Spleen (tissue), 11 donors: ENCODE measurements at regions not wholly inside any gene's neighbourhood (a gene's known extent, or its start where the extent isn't known, plus 50 kb on each side); places are given as distances from the start of the nearest gene placed in this dataset.

ENCODE experiments used
- DNase-seq: peaks from one replicate; pipeline ENCODE4 v3.0.0-alpha.2; 2020
- H3K27ac ChIP-seq, 8 donors: fragments of 200-600 bp; sonication (generic) in 7 of 8; 1 replicate in 4 of 8; 2 replicates in 4 of 8; pipeline versions ENCODE4 v1.5.0 to v1.8.0; 2016 to 2021; ENCODE audit warnings: inconsistent platforms in 4 of 8, mild to moderate bottlenecking in 4 of 8, moderate library complexity in 1 of 8
- H3K27me3 ChIP-seq, 7 donors: fragments of 200-600 bp; sonication (generic) in 6 of 7; replicated peaks in 1 of 7; 1 replicate in 4 of 7; 2 replicates in 3 of 7; pipeline versions ENCODE4 v1.5.0 to v1.8.0; 2016 to 2021; ENCODE audit warnings: inconsistent platforms in 3 of 7, mild to moderate bottlenecking in 1 of 7
- H3K36me3 ChIP-seq, 6 donors: fragments of 200-600 bp; sonication (generic) in 5 of 6; 1 replicate in 4 of 6; 2 replicates in 2 of 6; pipeline versions ENCODE4 v1.5.0 to v1.8.0; 2016 to 2021; ENCODE audit warnings: inconsistent platforms in 2 of 6
- H3K4me1 ChIP-seq, 6 donors: fragments of 200-600 bp; sonication (generic) in 5 of 6; 1 replicate in 3 of 6; 2 replicates in 3 of 6; pipeline versions ENCODE4 v1.5.0 to v1.8.0; 2016 to 2021; ENCODE audit warnings: inconsistent platforms in 3 of 6
- H3K4me3 ChIP-seq, 8 donors: fragments of 200-600 bp; sonication (generic) in 7 of 8; 1 replicate in 4 of 8; 2 replicates in 4 of 8; pipeline versions ENCODE4 v1.5.0 to v1.8.0; 2016 to 2021; ENCODE audit warnings: inconsistent platforms in 4 of 8, mild to moderate bottlenecking in 4 of 8, moderate library complexity in 2 of 8
- H3K9me3 ChIP-seq, 8 donors: fragments of 200-600 bp; sonication (generic) in 7 of 8; 1 replicate in 4 of 8; 2 replicates in 4 of 8; pipeline versions ENCODE4 v1.5.0 to v1.8.0; 2016 to 2021; ENCODE audit warnings: inconsistent platforms in 4 of 8
- CTCF ChIP-seq, 11 experiments: fragments of 200-600 bp in 7 of 11; fragments of 450-650 bp in 4 of 11; sonication (generic) in 4 of 11; IDR thresholded peaks in 8 of 11; conservative IDR thresholded peaks in 3 of 11; 1 replicate in 7 of 11; 2 replicates in 4 of 11; pipeline versions ENCODE4 v1.4.0 to v1.8.0; 2016 to 2021; ENCODE audit warnings: antibody characterized with exemption in 11 of 11, inconsistent platforms in 4 of 11, mild to moderate bottlenecking in 1 of 11
- POLR2A ChIP-seq, 3 donors: fragments of 450-650 bp; IDR thresholded peaks; one replicate each; pipeline ENCODE4 v1.5.1; 2017; ENCODE audit warnings: antibody characterized with exemption in 3 of 3, mild to moderate bottlenecking in 1 of 3
- POLR2AphosphoS5 ChIP-seq, 3 donors: sonication (generic); formaldehyde crosslinking; IDR thresholded peaks; one replicate each; pipeline ENCODE4 v1.5.1; 2017; ENCODE audit warnings: antibody characterized with exemption in 3 of 3
- WGBS, 5 donors: extraction: QIAGEN DNeasy Blood & Tissue Kit in 3 of 5; methylation state at CpG; one replicate each; pipeline versions ENCODE4 v1.1.5 to v1.1.7; 2013 to 2018; 5-methylcytosine and 5-hydroxymethylcytosine counted together
- intact Hi-C: fragments of 100-400 bp; cut with DNase I; formaldehyde crosslinking; loops from one replicate; pipeline ENCODE4 v1.15.0; 2023; ENCODE audit warnings: low total_unique reads
- donor health status: healthy with polysubstance abuse.
- donor health status: DM: no; HTN: no; CAD: no; lungs with moderate emphysema.
- donor health status: DM: no; HTN: no; CAD: no.
- donor health status: Bipolar disorder and iron deficiency.
- donor health status: healthy.
- donor health status: DM: no; HTN: no; CAD: no.
- donor health status: DM: yes; HTN: yes; CAD: no.

- intact Hi-C loops = loop anchor here (10.0 kb wide), 1 partner anchor 262 kb away; the partner anchor contains the start of gene CXCR4
- DNase-seq = peak; percentile 75
- H3K4me3 ChIP-seq = no peak overlapping the region
These were observed 258.9 kb upstream of the CXCR4 start for GRCh38 chr2:136376798-136377211.

GRCh38 chr2:136376211-136376610 lies 258.3 kb upstream of the CXCR4 start:
- WGBS, 5 donors = 78 to 89% (median 84%) methylated on average over 6 of the region's 6 CpGs
- H3K36me3 ChIP-seq = no peaks in the 10 kb centered on the region
- H3K9me3 ChIP-seq = no peaks in the 10 kb centered on the region
- intact Hi-C loops = loop anchor here (10.0 kb wide), 1 partner anchor 261 kb away; the partner anchor contains the start of gene CXCR4
- TF ChIP-seq CTCF (IDR thresholded peaks at IDR 0.05 in 8 of 11, conservative IDR thresholded peaks at IDR 0.05 in 3 of 11) (no peak), POLR2A (IDR thresholded peaks at IDR 0.05) (no peak), POLR2AphosphoS5 (IDR thresholded peaks at IDR 0.05) (peak in 2 of 3 donors; percentile 51 to 52)
- H3K4me3 ChIP-seq = no peak overlapping the region
- H3K27me3 ChIP-seq = no peaks in the 10 kb centered on the region
- H3K27ac ChIP-seq = peak overlapping the region in 7 of 8 donors; percentile 5 to 74 (median 49)
- DNase-seq = peak; percentile 78
- H3K4me1 ChIP-seq = peaks cover 21 to 48% (median 34%) of the 10 kb centered on the region in 6 donors

More at GRCh38 chr2:136376798-136377211, 258.9 kb upstream of the CXCR4 start:
- H3K4me1 ChIP-seq = peaks cover 21 to 54% (median 39%) of the 10 kb centered on the region in 6 donors
- H3K36me3 ChIP-seq = no peaks in the 10 kb centered on the region
- peak overlapping the region in 6 of 8 donors; percentile 36 to 74 (median 54) for H3K27ac ChIP-seq
- peak in 2 of 3 donors; percentile 33 to 46 for TF ChIP-seq POLR2AphosphoS5 (IDR thresholded peaks at IDR 0.05)
- TF ChIP-seq CTCF (IDR thresholded peaks at IDR 0.05 in 8 of 11, conservative IDR thresholded peaks at IDR 0.05 in 3 of 11) = no peak
- TF ChIP-seq POLR2A (IDR thresholded peaks at IDR 0.05) = no peak
- H3K27me3 ChIP-seq = no peaks in the 10 kb centered on the region
- 34 to 60% (median 36%) methylated on average over 6 of the region's 6 CpGs for WGBS, 5 donors
- no peaks in the 10 kb centered on the region for H3K9me3 ChIP-seq

GRCh38 chr2:136375017-136375901 lies 257.3 kb upstream of the CXCR4 start:
- H3K4me3 ChIP-seq = no peak overlapping the region
- H3K36me3 ChIP-seq = no peaks in the 10 kb centered on the region
- WGBS, 5 donors = 74 to 87% (median 84%) methylated on average over 5 of the region's 5 CpGs
- intact Hi-C loops = loop anchor here (10.0 kb wide), 1 partner anchor 260 kb away; the partner anchor contains the start of gene CXCR4
- peaks cover 21 to 45% (median 34%) of the 10 kb centered on the region in 6 donors for H3K4me1 ChIP-seq
- H3K9me3 ChIP-seq = no peaks in the 10 kb centered on the region
- TF ChIP-seq POLR2AphosphoS5 (IDR thresholded peaks at IDR 0.05) = no peak
- TF ChIP-seq POLR2A (IDR thresholded peaks at IDR 0.05) = no peak
- TF ChIP-seq CTCF (IDR thresholded peaks at IDR 0.05 in 8 of 11, conservative IDR thresholded peaks at IDR 0.05 in 3 of 11) = no peak
- DNase-seq = no peak
- H3K27me3 ChIP-seq = no peaks in the 10 kb centered on the region
- peak overlapping the region in 3 of 8 donors; percentile 58 to 74 (median 69) for H3K27ac ChIP-seq

- H3K9me3 ChIP-seq = no peaks in the 10 kb centered on the region
- H3K27me3 ChIP-seq = no peaks in the 10 kb centered on the region
- intact Hi-C loops = loop anchor here (10.0 kb wide), 1 partner anchor 259 kb away; the partner anchor contains the start of gene CXCR4
- H3K27ac ChIP-seq = no peak overlapping the region
- H3K4me3 ChIP-seq = no peak overlapping the region
- H3K36me3 ChIP-seq = no peaks in the 10 kb centered on the region
- TF ChIP-seq POLR2A (IDR thresholded peaks at IDR 0.05) (no peak), CTCF (IDR thresholded peaks at IDR 0.05 in 8 of 11, conservative IDR thresholded peaks at IDR 0.05 in 3 of 11) (no peak), POLR2AphosphoS5 (IDR thresholded peaks at IDR 0.05) (no peak)
- no peak for DNase-seq
- peaks cover 21 to 39% (median 33%) of the 10 kb centered on the region in 6 donors for H3K4me1 ChIP-seq
These were observed 255.9 kb upstream of the CXCR4 start for GRCh38 chr2:136373841-136374240.
